MM.1S (cell line): ENCODE measurements at regions not wholly inside any gene's neighbourhood (a gene's known extent, or its start where the extent isn't known, plus 50 kb on each side); places are given as distances from the start of the nearest gene placed in this dataset.

Experiments
- DNase-seq: peaks from one replicate; pipeline ENCODE4 v3.0.0-alpha.2; 2015
- H2AFZ ChIP-seq: fragments of 300-600 bp; sonication (generic); 2 replicates; pipeline ENCODE4 v1.6.0; 2016; ENCODE audit warnings: antibody characterized with exemption, low read length
- H3F3A ChIP-seq: fragments of 300-600 bp; sonication (generic); 2 replicates; pipeline ENCODE4 v1.6.1; 2016; ENCODE audit warnings: mild to moderate bottlenecking, antibody characterized with exemption, low read length, moderate library complexity, mixed read lengths; ENCODE audit not compliant: insufficient read depth
- H3K27ac ChIP-seq: fragments of 300-600 bp; sonication (generic); 2 replicates; pipeline ENCODE4 v1.5.1; 2016; ENCODE audit warnings: mild to moderate bottlenecking, low read length
- H3K27me3 ChIP-seq: fragments of 300-600 bp; sonication (generic); replicated peaks from 2 replicates; pipeline ENCODE4 v1.6.0; 2016; ENCODE audit warnings: low read length; ENCODE audit not compliant: insufficient read depth
- H3K36me3 ChIP-seq: fragments of 300-600 bp; sonication (generic); replicated peaks from 2 replicates; pipeline ENCODE4 v1.6.1; 2016; ENCODE audit warnings: mild to moderate bottlenecking, low read length, mixed read lengths; ENCODE audit not compliant: insufficient read depth
- H3K4me1 ChIP-seq: fragments of 300-600 bp; sonication (generic); 2 replicates; pipeline ENCODE4 v1.6.1; 2016; ENCODE audit warnings: low read length, mixed read lengths
- H3K4me2 ChIP-seq: fragments of 300-600 bp; sonication (generic); 2 replicates; pipeline ENCODE4 v1.6.0; 2016; ENCODE audit warnings: low read depth, low read length
- H3K4me3 ChIP-seq: fragments of 300-600 bp; sonication (generic); 2 replicates; pipeline ENCODE4 v1.5.1; 2016; ENCODE audit warnings: low read length, mixed read lengths
- H3K79me2 ChIP-seq: fragments of 300-600 bp; sonication (generic); 2 replicates; pipeline ENCODE4 v1.6.1; 2016; ENCODE audit warnings: mixed run types, low read length, mixed read lengths
- H3K9ac ChIP-seq: fragments of 300-600 bp; sonication (generic); 2 replicates; pipeline ENCODE4 v1.6.1; 2016; ENCODE audit warnings: low read length, mixed read lengths
- H3K9me2 ChIP-seq: fragments of 300-600 bp; sonication (generic); replicated peaks from 2 replicates; pipeline ENCODE4 v1.6.1; 2016; ENCODE audit warnings: mild to moderate bottlenecking, low read length, mixed read lengths; ENCODE audit not compliant: insufficient read depth
- H3K9me3 ChIP-seq: fragments of 300-600 bp; sonication (generic); replicated peaks from 2 replicates; pipeline ENCODE4 v1.6.1; 2016; ENCODE audit warnings: mild to moderate bottlenecking, low read length, mixed read lengths; ENCODE audit not compliant: insufficient read depth
- H4K20me1 ChIP-seq: fragments of 300-600 bp; sonication (generic); 2 replicates; pipeline ENCODE4 v1.6.1; 2016; ENCODE audit warnings: mild to moderate bottlenecking, low read length, moderate library complexity, mixed read lengths; ENCODE audit not compliant: insufficient read depth
- EZH2 ChIP-seq: fragments of 300-600 bp; sonication (generic); optimal IDR thresholded peaks from 2 replicates; pipeline ENCODE3; 2017; ENCODE audit warnings: low read depth, mild to moderate bottlenecking, antibody characterized with exemption, low read length, mixed read lengths
- EZH2phosphoT487 ChIP-seq: fragments of 300-600 bp; sonication (generic); IDR thresholded peaks from 2 replicates; pipeline ENCODE4 v1.6.1; 2018; ENCODE audit warnings: antibody characterized with exemption, low read length
- TF ChIP-seq, protein P1 (sequence below): fragments of 300-600 bp; sonication (generic); IDR thresholded peaks from 2 replicates; pipeline ENCODE4 v1.5.1; 2016; ENCODE audit warnings: antibody characterized with exemption, low read length, mixed read lengths

GRCh38 chr9:87425202-87425601, 72.5 kb upstream of the DAPK1 start:
- Histone ChIP-seq H3K27ac (no peak overlapping the region), H2AFZ (no peak overlapping the region), H3K36me3 (no peaks in the 10 kb centered on the region), H4K20me1 (no peaks in the 10 kb centered on the region), H3K79me2 (no peaks in the 10 kb centered on the region), H3K9me2 (no peaks in the 10 kb centered on the region), H3K4me3 (no peak overlapping the region), H3K4me1 (no peaks in the 10 kb centered on the region), H3K4me2 (no peak overlapping the region), H3K9ac (no peak overlapping the region), H3K9me3 (no peaks in the 10 kb centered on the region), H3F3A (no peaks in the 10 kb centered on the region), H3K27me3 (no peaks in the 10 kb centered on the region)
- TF ChIP-seq EZH2 (no peak), EZH2phosphoT487 (no peak)
- TF ChIP-seq, protein P1, sequence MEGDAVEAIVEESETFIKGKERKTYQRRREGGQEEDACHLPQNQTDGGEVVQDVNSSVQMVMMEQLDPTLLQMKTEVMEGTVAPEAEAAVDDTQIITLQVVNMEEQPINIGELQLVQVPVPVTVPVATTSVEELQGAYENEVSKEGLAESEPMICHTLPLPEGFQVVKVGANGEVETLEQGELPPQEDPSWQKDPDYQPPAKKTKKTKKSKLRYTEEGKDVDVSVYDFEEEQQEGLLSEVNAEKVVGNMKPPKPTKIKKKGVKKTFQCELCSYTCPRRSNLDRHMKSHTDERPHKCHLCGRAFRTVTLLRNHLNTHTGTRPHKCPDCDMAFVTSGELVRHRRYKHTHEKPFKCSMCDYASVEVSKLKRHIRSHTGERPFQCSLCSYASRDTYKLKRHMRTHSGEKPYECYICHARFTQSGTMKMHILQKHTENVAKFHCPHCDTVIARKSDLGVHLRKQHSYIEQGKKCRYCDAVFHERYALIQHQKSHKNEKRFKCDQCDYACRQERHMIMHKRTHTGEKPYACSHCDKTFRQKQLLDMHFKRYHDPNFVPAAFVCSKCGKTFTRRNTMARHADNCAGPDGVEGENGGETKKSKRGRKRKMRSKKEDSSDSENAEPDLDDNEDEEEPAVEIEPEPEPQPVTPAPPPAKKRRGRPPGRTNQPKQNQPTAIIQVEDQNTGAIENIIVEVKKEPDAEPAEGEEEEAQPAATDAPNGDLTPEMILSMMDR = no peak
- no peak for DNase-seq

DNA sequence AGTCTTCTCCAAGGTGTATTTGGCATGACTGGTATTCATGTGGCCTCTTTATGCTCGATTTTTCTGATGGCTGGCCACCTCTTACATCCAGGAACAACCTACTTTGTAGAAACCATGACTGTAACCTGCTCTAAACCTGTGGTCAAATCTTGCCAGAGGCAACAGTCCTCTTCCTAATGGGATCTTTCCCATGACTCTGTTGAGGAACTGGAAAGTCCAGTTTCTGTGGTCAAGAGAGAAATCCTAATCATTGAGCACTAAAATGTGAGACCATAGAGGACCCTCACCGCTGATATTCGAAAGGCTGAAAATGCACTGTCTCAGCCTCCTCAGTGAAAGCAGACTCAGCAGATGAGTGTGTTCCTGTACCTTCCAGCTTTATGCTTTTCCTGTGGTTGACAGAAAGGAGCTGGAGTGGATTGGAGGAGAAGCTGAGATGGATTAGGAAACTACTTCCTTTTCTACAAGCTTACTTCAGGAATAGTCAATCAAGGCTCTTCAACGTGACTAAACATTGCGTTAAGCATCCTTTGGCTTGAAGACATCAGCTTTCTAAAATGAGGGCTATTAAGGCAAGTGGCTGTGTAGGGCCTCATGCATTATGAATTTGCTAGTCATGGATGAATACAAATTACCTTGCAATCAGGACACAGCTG, 69.7 kb upstream of the DAPK1 start:
- no peak overlapping the region for H3K4me3 ChIP-seq
- no peaks in the 10 kb centered on the region for H3K36me3 ChIP-seq
- no peak overlapping the region for H3K27ac ChIP-seq
- no peak for TF ChIP-seq EZH2
- TF ChIP-seq, protein P1 = no peak
- TF ChIP-seq EZH2phosphoT487 = no peak
- no peaks in the 10 kb centered on the region for H3K27me3 ChIP-seq
- DNase-seq = no peak
- no peaks in the 10 kb centered on the region for H3K79me2 ChIP-seq
- no peak overlapping the region for H3K4me2 ChIP-seq
- H4K20me1 ChIP-seq = no peaks in the 10 kb centered on the region
- H3K9ac ChIP-seq = no peak overlapping the region
- H2AFZ ChIP-seq = no peak overlapping the region
- H3K9me2 ChIP-seq = no peaks in the 10 kb centered on the region
- no peaks in the 10 kb centered on the region for H3K4me1 ChIP-seq
- H3F3A ChIP-seq = no peaks in the 10 kb centered on the region
- H3K9me3 ChIP-seq = no peaks in the 10 kb centered on the region

GRCh38 chr9:87428659-87429058, 69.0 kb upstream of the DAPK1 start:
- Histone ChIP-seq H3K79me2 (no peaks in the 10 kb centered on the region), H3F3A (no peaks in the 10 kb centered on the region), H3K9ac (no peak overlapping the region), H3K27ac (no peak overlapping the region), H3K27me3 (no peaks in the 10 kb centered on the region), H3K4me3 (no peak overlapping the region), H4K20me1 (no peaks in the 10 kb centered on the region), H2AFZ (no peak overlapping the region), H3K36me3 (no peaks in the 10 kb centered on the region), H3K9me2 (no peaks in the 10 kb centered on the region), H3K4me1 (no peaks in the 10 kb centered on the region), H3K4me2 (no peak overlapping the region), H3K9me3 (no peaks in the 10 kb centered on the region)
- no peak for DNase-seq
- TF ChIP-seq EZH2phosphoT487 (no peak), EZH2 (no peak)
- TF ChIP-seq, protein P1 = no peak
